ENCODE measurements at regions not wholly inside any gene's neighbourhood (a gene's known extent, or its start where the extent isn't known, plus 50 kb on each side); places are given as distances from the start of the nearest gene placed in this dataset.

DNA sequence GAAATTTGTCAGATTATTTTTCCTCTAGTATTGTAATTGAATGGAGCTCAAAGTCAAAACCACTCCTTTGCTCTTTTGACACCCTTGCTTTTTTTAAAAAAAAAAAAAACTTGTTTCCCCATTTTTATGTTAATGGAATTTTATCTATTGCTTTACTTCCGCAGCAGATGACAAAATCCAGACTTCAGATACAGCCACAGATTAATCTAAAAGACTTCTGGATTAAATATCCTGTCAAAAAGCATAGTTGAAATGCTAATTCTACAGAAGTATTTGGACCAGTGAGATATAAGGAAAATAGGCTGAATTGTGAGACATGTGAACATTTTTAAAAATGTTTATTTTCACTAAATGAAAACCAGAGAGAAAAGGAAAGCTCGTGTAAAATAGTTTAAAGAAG, 341.4 kb downstream of the BMP2 start:
- TF ChIP-seq, protein P1, sequence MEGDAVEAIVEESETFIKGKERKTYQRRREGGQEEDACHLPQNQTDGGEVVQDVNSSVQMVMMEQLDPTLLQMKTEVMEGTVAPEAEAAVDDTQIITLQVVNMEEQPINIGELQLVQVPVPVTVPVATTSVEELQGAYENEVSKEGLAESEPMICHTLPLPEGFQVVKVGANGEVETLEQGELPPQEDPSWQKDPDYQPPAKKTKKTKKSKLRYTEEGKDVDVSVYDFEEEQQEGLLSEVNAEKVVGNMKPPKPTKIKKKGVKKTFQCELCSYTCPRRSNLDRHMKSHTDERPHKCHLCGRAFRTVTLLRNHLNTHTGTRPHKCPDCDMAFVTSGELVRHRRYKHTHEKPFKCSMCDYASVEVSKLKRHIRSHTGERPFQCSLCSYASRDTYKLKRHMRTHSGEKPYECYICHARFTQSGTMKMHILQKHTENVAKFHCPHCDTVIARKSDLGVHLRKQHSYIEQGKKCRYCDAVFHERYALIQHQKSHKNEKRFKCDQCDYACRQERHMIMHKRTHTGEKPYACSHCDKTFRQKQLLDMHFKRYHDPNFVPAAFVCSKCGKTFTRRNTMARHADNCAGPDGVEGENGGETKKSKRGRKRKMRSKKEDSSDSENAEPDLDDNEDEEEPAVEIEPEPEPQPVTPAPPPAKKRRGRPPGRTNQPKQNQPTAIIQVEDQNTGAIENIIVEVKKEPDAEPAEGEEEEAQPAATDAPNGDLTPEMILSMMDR (conservative IDR thresholded peaks at IDR 0.05 in 1 of 2, IDR thresholded peaks at IDR 0.05 in 1 of 2; ENCODE audit: extremely low read depth in 1 of 2, insufficient read depth in 1 of 2, low read depth in 1 of 2, low read length in 2 of 2) = no peak
- no peak for TF ChIP-seq EZH2 (IDR thresholded peaks at IDR 0.05; ENCODE audit: borderline replicate concordance, low read length)

Measured in mammary epithelial cell (primary cell).